Calu3 (cell line): ENCODE measurements at regions not wholly inside any gene's neighbourhood (a gene's known extent, or its start where the extent isn't known, plus 50 kb on each side); places are given as distances from the start of the nearest gene placed in this dataset.

Experiments used
- BruUV-seq: library from RNA; stranded (reverse); fragments of 400-500 nt; replicated peaks from 2 replicates; lab custom pipeline; 2021; lab: Mats Ljungman, UMichigan
- CTCF ChIA-PET: fragments of 300-600 bp; sonication (Branson Sonifier 250); formaldehyde crosslinking; loops from one replicate; lab custom pipeline; 2022; ENCODE audit warnings: antibody characterized with exemption; lab: Charles Lee
- DNase-seq: peaks from one replicate; pipeline ENCODE4 v3.0.0; 2022
- H3K27ac Mint-ChIP-seq: one replicate; pipeline ENCODE4 v1.8.0; 2022; ENCODE audit warnings: mixed read lengths; ENCODE audit not compliant: unreplicated experiment
- H3K27me3 Mint-ChIP-seq: one replicate; pipeline ENCODE4 v1.8.0; 2022; ENCODE audit warnings: mixed read lengths; ENCODE audit not compliant: unreplicated experiment
- H3K36me3 Mint-ChIP-seq: one replicate; pipeline ENCODE4 v1.8.0; 2022; ENCODE audit warnings: mild to moderate bottlenecking, moderate library complexity, mixed read lengths; ENCODE audit not compliant: insufficient read depth, unreplicated experiment
- H3K4me1 Mint-ChIP-seq: one replicate; pipeline ENCODE4 v1.8.0; 2022; ENCODE audit warnings: mild to moderate bottlenecking, low read depth, mixed read lengths; ENCODE audit not compliant: unreplicated experiment
- H3K4me3 Mint-ChIP-seq: one replicate; pipeline ENCODE4 v1.8.0; 2022; ENCODE audit warnings: mild to moderate bottlenecking, low read depth, moderate library complexity, mixed read lengths; ENCODE audit not compliant: unreplicated experiment
- H3K9me3 Mint-ChIP-seq: one replicate; pipeline ENCODE4 v1.8.0; 2022; ENCODE audit warnings: low read depth, mixed read lengths; ENCODE audit not compliant: unreplicated experiment
- CTCF ChIP-seq: fragments of 200-600 bp; IDR thresholded peaks from one replicate; pipeline ENCODE4 v1.8.0; 2022; ENCODE audit warnings: antibody characterized with exemption; ENCODE audit not compliant: unreplicated experiment
- intact Hi-C: fragments of 100-400 bp; cut with micrococcal nuclease; formaldehyde crosslinking; loops from one replicate; pipeline ENCODE4 v1.10.0; 2022; ENCODE audit not compliant: unreplicated experiment

DNA sequence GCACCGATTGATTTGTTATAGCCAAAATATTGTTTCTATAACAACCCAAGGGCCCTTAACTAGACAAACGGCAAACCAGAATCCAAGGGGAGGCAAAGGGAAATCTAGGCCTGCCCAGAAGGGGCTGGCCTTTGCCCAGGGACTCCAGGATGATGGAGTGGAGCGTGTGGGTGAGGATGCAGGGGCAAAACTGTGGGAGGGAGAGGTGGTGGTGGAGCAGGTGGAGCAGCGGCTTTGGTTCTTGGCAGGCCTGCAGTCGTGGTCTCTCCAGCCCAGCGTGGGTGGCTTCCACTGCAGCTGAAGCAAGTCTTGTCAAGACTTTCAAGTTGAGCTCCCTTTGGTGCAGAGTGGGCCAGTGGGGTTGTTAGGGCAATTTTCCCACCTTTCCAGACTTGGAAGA lies 98.6 kb upstream of the TBCA start:
- H3K36me3 Mint-ChIP-seq: no peaks in the 10 kb centered on the region
- no peak for DNase-seq
- no peak overlapping the region for H3K27ac Mint-ChIP-seq
- no TSS peak for BruUV-seq
- H3K4me1 Mint-ChIP-seq: no peaks in the 10 kb centered on the region
- no peak overlapping the region for H3K4me3 Mint-ChIP-seq
- H3K9me3 Mint-ChIP-seq: no peaks in the 10 kb centered on the region
- intact Hi-C loops: no loop called here
- CTCF ChIA-PET: no interaction called here
- peaks cover 41% of the 10 kb centered on the region for H3K27me3 Mint-ChIP-seq
- TF ChIP-seq CTCF: no peak

GRCh38 chr5:77873239-77873638 lies 97.1 kb upstream of the TBCA start:
- BruUV-seq: no TSS peak
- Mint-ChIP-seq H3K36me3 (no peaks in the 10 kb centered on the region), H3K27ac (no peak overlapping the region), H3K4me3 (no peak overlapping the region), H3K27me3 (peaks cover 41% of the 10 kb centered on the region), H3K4me1 (no peaks in the 10 kb centered on the region), H3K9me3 (no peaks in the 10 kb centered on the region)
- no peak for TF ChIP-seq CTCF
- DNase-seq: no peak
- intact Hi-C loops: no loop called here
- CTCF ChIA-PET: no interaction called here

GRCh38 chr5:77871946-77872345 lies 95.8 kb upstream of the TBCA start:
- intact Hi-C loops: no loop called here
- no peaks in the 10 kb centered on the region for H3K4me1 Mint-ChIP-seq
- CTCF ChIA-PET: no interaction called here
- H3K4me3 Mint-ChIP-seq: no peak overlapping the region
- peaks cover 37% of the 10 kb centered on the region for H3K27me3 Mint-ChIP-seq
- TF ChIP-seq CTCF: no peak
- no TSS peak for BruUV-seq
- no peaks in the 10 kb centered on the region for H3K36me3 Mint-ChIP-seq
- no peak overlapping the region for H3K27ac Mint-ChIP-seq
- no peaks in the 10 kb centered on the region for H3K9me3 Mint-ChIP-seq
- no peak for DNase-seq

DNA sequence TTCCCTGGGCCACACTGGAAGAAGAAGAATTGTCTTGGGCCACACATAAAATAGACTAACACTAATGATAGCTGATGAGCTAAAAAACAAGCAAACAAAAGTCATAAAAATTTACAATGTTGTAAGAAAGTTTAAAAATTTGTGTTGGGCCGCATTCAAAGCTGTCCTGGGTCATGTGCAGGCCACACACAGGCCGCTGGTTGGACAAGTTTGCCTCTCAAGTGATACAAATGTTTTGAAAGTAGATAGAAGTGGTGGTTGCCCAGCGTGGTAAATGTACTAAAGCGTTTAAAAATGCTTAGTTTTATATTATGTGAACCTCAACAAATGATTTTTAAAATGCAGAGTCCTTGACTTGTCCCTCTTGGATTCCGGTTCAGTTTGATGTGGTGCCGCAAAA lies 94.9 kb upstream of the TBCA start:
- Mint-ChIP-seq H3K27me3 (peaks cover 28% of the 10 kb centered on the region), H3K4me3 (no peak overlapping the region), H3K27ac (no peak overlapping the region), H3K36me3 (no peaks in the 10 kb centered on the region), H3K9me3 (no peaks in the 10 kb centered on the region), H3K4me1 (no peaks in the 10 kb centered on the region)
- intact Hi-C loops: no loop called here
- no TSS peak for BruUV-seq
- no peak for DNase-seq
- TF ChIP-seq CTCF: no peak
- CTCF ChIA-PET: interaction anchor here (0.7 kb wide), 1 partner anchor 72 kb away, joined by 3 read pairs; no protein-coding TSS in a partner anchor
